ENCODE measurements at regions not wholly inside any gene's neighbourhood (a gene's known extent, or its start where the extent isn't known, plus 50 kb on each side); places are given as distances from the start of the nearest gene placed in this dataset.

GRCh38 chr2:16861530-16861929, 195.9 kb upstream of the CYRIA start:
- WGBS, 2 donors = 50 to 73% methylated on average over 2 of the region's 2 CpGs
- no peak for DNase-seq
- Histone ChIP-seq H3K27ac (no peak overlapping the region), H3K27me3 (no peaks in the 10 kb centered on the region), H3K4me1 (no peaks in the 10 kb centered on the region), H3K9me3 (no peaks in the 10 kb centered on the region), H3K36me3 (no peaks in the 10 kb centered on the region), H3K4me3 (no peak overlapping the region)
- intact Hi-C loops (cut with DNase I) = no loop called here
- TF ChIP-seq POLR2AphosphoS5 (IDR thresholded peaks at IDR 0.05) (no peak), POLR2A (IDR thresholded peaks at IDR 0.05) (no peak), CTCF (IDR thresholded peaks at IDR 0.05) (no peak), EP300 (IDR thresholded peaks at IDR 0.05) (no peak)

GRCh38 chr2:16861111-16861510, 195.5 kb upstream of the CYRIA start:
- Histone ChIP-seq H3K9me3 (no peaks in the 10 kb centered on the region), H3K36me3 (no peaks in the 10 kb centered on the region), H3K27ac (no peak overlapping the region), H3K4me1 (no peaks in the 10 kb centered on the region), H3K27me3 (no peaks in the 10 kb centered on the region), H3K4me3 (no peak overlapping the region)
- DNase-seq = no peak
- intact Hi-C loops (cut with DNase I) = no loop called here
- TF ChIP-seq POLR2AphosphoS5 (IDR thresholded peaks at IDR 0.05) = no peak
- TF ChIP-seq EP300 (IDR thresholded peaks at IDR 0.05) = no peak
- TF ChIP-seq POLR2A (IDR thresholded peaks at IDR 0.05) = no peak
- TF ChIP-seq CTCF (IDR thresholded peaks at IDR 0.05) = no peak
- WGBS, 2 donors = 29 to 33% methylated on average over 1 of the region's 1 CpG

GRCh38 chr2:16860627-16861026, 195.0 kb upstream of the CYRIA start:
- Histone ChIP-seq H3K27ac (no peak overlapping the region), H3K4me3 (no peak overlapping the region), H3K9me3 (no peaks in the 10 kb centered on the region), H3K4me1 (no peaks in the 10 kb centered on the region), H3K36me3 (no peaks in the 10 kb centered on the region), H3K27me3 (no peaks in the 10 kb centered on the region)
- TF ChIP-seq CTCF (IDR thresholded peaks at IDR 0.05) (no peak), POLR2A (IDR thresholded peaks at IDR 0.05) (no peak), EP300 (IDR thresholded peaks at IDR 0.05) (no peak), POLR2AphosphoS5 (IDR thresholded peaks at IDR 0.05) (no peak)
- intact Hi-C loops (cut with DNase I) = no loop called here
- 88 to 89% methylated on average over 1 of the region's 1 CpG for WGBS, 2 donors
- no peak for DNase-seq

GRCh38 chr2:16855183-16855582, 189.5 kb upstream of the CYRIA start:
- intact Hi-C loops (cut with DNase I) = no loop called here
- no peak for TF ChIP-seq CTCF (IDR thresholded peaks at IDR 0.05)
- TF ChIP-seq EP300 (IDR thresholded peaks at IDR 0.05) = no peak
- TF ChIP-seq POLR2A (IDR thresholded peaks at IDR 0.05) = no peak
- TF ChIP-seq POLR2AphosphoS5 (IDR thresholded peaks at IDR 0.05) = no peak
- H3K4me3 ChIP-seq = no peak overlapping the region
- H3K27me3 ChIP-seq = no peaks in the 10 kb centered on the region
- no peak for DNase-seq
- no peaks in the 10 kb centered on the region for H3K4me1 ChIP-seq
- H3K9me3 ChIP-seq = no peaks in the 10 kb centered on the region
- no peaks in the 10 kb centered on the region for H3K36me3 ChIP-seq
- no peak overlapping the region for H3K27ac ChIP-seq
- 94 to 95% methylated on average over 22 of the region's 22 CpGs for WGBS, 2 donors

GRCh38 chr2:16853088-16853487, 187.5 kb upstream of the CYRIA start:
- Histone ChIP-seq H3K27me3 (no peaks in the 10 kb centered on the region), H3K4me3 (no peak overlapping the region), H3K27ac (no peak overlapping the region), H3K9me3 (no peaks in the 10 kb centered on the region), H3K36me3 (no peaks in the 10 kb centered on the region), H3K4me1 (no peaks in the 10 kb centered on the region)
- TF ChIP-seq POLR2A (IDR thresholded peaks at IDR 0.05) (no peak), CTCF (IDR thresholded peaks at IDR 0.05) (no peak), EP300 (IDR thresholded peaks at IDR 0.05) (no peak), POLR2AphosphoS5 (IDR thresholded peaks at IDR 0.05) (no peak)
- intact Hi-C loops (cut with DNase I) = no loop called here
- WGBS, 2 donors = 73 to 85% methylated on average over 4 of the region's 4 CpGs
- DNase-seq = no peak

Measured in sigmoid colon (tissue), 6 donors.